GM12892 (cell line): ENCODE measurements at regions not wholly inside any gene's neighbourhood (a gene's known extent, or its start where the extent isn't known, plus 50 kb on each side); places are given as distances from the start of the nearest gene placed in this dataset.

Experiments
- POLR2A ChIP-seq: IDR thresholded peaks from 2 replicates; pipeline ENCODE4 v1.6.1; 2011; ENCODE audit warnings: low read depth, low read length, control low read depth
- POLR2AphosphoS5 ChIP-seq: IDR thresholded peaks from 2 replicates; pipeline ENCODE4 v1.6.1; 2011; ENCODE audit warnings: low read depth, low read length, control low read depth
- TAF1 ChIP-seq: IDR thresholded peaks from 2 replicates; pipeline ENCODE4 v1.6.1; 2011; ENCODE audit warnings: low read depth, mild to moderate bottlenecking, control low read depth, low read length, borderline replicate concordance

- no peak for TF ChIP-seq POLR2A
- TF ChIP-seq TAF1 = no peak
- no peak for TF ChIP-seq POLR2AphosphoS5
Observed at GRCh38 chr12:126419131-126419530, 1353.9 kb downstream of the AACS start.
